Neural cell (in vitro differentiated cells): ENCODE measurements at regions not wholly inside any gene's neighbourhood (a gene's known extent, or its start where the extent isn't known, plus 50 kb on each side); places are given as distances from the start of the nearest gene placed in this dataset.

Experiments used
- H2AFZ ChIP-seq: fragments of 200-600, 300-800 bp; sonication (generic), shearing (Covaris generic); 2 replicates; pipeline ENCODE4 v1.6.0; 2014; ENCODE audit warnings: low read depth, mild to moderate bottlenecking, antibody characterized with exemption, low read length, moderate library complexity
- H3F3A ChIP-seq: fragments of 200-600 bp; shearing (Covaris generic); 2 replicates; pipeline ENCODE4 v1.6.1; 2016; ENCODE audit warnings: mild to moderate bottlenecking, moderate library complexity, mixed read lengths, antibody characterized with exemption, low read length; ENCODE audit not compliant: insufficient read depth, poor library complexity, severe bottlenecking
- H3K27ac ChIP-seq: fragments of 200-600, 300-800 bp; sonication (generic), shearing (Covaris generic); 2 replicates; pipeline ENCODE4 v1.5.1; 2014; ENCODE audit warnings: mild to moderate bottlenecking, low read length, moderate library complexity
- H3K27me3 ChIP-seq: fragments of 300-800, 200-600 bp; sonication (generic), shearing (Covaris generic); 2 replicates; pipeline ENCODE4 v1.6.0; 2014; ENCODE audit warnings: mild to moderate bottlenecking, low read depth, low read length, moderate library complexity; ENCODE audit not compliant: insufficient read depth
- H3K36me3 ChIP-seq: fragments of 300-800, 200-600 bp; sonication (generic), shearing (Covaris generic); 2 replicates; pipeline ENCODE4 v1.5.1; 2014; ENCODE audit warnings: mild to moderate bottlenecking, antibody characterized with exemption, low read length, moderate library complexity; ENCODE audit not compliant: insufficient read depth
- H3K4me2 ChIP-seq: fragments of 300-800, 200-600 bp; sonication (generic), shearing (Covaris generic); 2 replicates; pipeline ENCODE4 v1.6.0; 2014; ENCODE audit warnings: mild to moderate bottlenecking, low read length
- H3K4me3 ChIP-seq: fragments of 300-800, 200-600 bp; sonication (generic), shearing (Covaris generic); 2 replicates; pipeline ENCODE4 v1.5.1; 2014; ENCODE audit warnings: mild to moderate bottlenecking, low read length, moderate library complexity
- H3K79me2 ChIP-seq: fragments of 200-600 bp; shearing (Covaris generic); replicated peaks from 2 replicates; pipeline ENCODE4 v1.6.0; 2014; ENCODE audit warnings: mild to moderate bottlenecking, low read length, moderate library complexity; ENCODE audit not compliant: insufficient read depth
- H3K9ac ChIP-seq: fragments of 300-800, 200-600 bp; sonication (generic), shearing (Covaris generic); 2 replicates; pipeline ENCODE4 v1.6.1; 2016; ENCODE audit warnings: mild to moderate bottlenecking, low read length, mixed read lengths
- H3K9me2 ChIP-seq: fragments of 200-600 bp; shearing (Covaris generic); 2 replicates; pipeline ENCODE4 v1.6.1; 2016; ENCODE audit warnings: mild to moderate bottlenecking, low read length, mixed read lengths; ENCODE audit not compliant: insufficient read depth
- H3K9me3 ChIP-seq: fragments of 200-600, 300-800 bp; sonication (generic), shearing (Covaris generic); 2 replicates; pipeline ENCODE4 v1.6.1; 2016; ENCODE audit warnings: mild to moderate bottlenecking, mixed run types, low read length, moderate library complexity, mixed read lengths
- H4K20me1 ChIP-seq: fragments of 200-600 bp; shearing (Covaris generic); 2 replicates; pipeline ENCODE4 v1.6.1; 2016; ENCODE audit warnings: mild to moderate bottlenecking, mixed run types; ENCODE audit not compliant: insufficient read depth
- CTCF ChIP-seq: fragments of 450-650 bp; IDR thresholded peaks from 2 replicates; pipeline ENCODE4 v1.5.1; 2014; ENCODE audit warnings: antibody characterized with exemption, mild to moderate bottlenecking, moderate library complexity; ENCODE audit not compliant: poor library complexity, severe bottlenecking
- EP300 ChIP-seq: fragments of 450-650 bp; conservative IDR thresholded peaks from 2 replicates; pipeline ENCODE4 v1.6.1; 2014; ENCODE audit warnings: antibody characterized with exemption, mild to moderate bottlenecking, moderate library complexity; ENCODE audit not compliant: poor library complexity, severe bottlenecking
- EZH2 ChIP-seq: fragments of 200-600, 300-800 bp; shearing (Covaris generic), sonication (generic); IDR thresholded peaks from 2 replicates; pipeline ENCODE4 v1.6.1; 2014; ENCODE audit warnings: antibody characterized with exemption, low read length, borderline replicate concordance, mild to moderate bottlenecking; ENCODE audit not compliant: insufficient read depth, poor library complexity, severe bottlenecking
- MXI1 ChIP-seq: fragments of 450-650 bp; conservative IDR thresholded peaks from 2 replicates; pipeline ENCODE4 v1.6.1; 2014; ENCODE audit warnings: antibody characterized with exemption, mild to moderate bottlenecking; ENCODE audit not compliant: poor library complexity, severe bottlenecking
- POLR2AphosphoS5 ChIP-seq: IDR thresholded peaks from 2 replicates; pipeline ENCODE4 v1.6.1; 2012
- RAD21 ChIP-seq: fragments of 450-650 bp; conservative IDR thresholded peaks from 2 replicates; pipeline ENCODE4 v1.6.1; 2014; ENCODE audit warnings: antibody characterized with exemption, mild to moderate bottlenecking, moderate library complexity
- REST ChIP-seq: IDR thresholded peaks from 2 replicates; pipeline ENCODE4 v1.6.1; 2012; ENCODE audit warnings: borderline replicate concordance
- SMC3 ChIP-seq: fragments of 450-650 bp; conservative IDR thresholded peaks from 2 replicates; pipeline ENCODE4 v1.6.1; 2014; ENCODE audit warnings: antibody characterized with exemption, mild to moderate bottlenecking, moderate library complexity; ENCODE audit not compliant: poor library complexity
- TAF1 ChIP-seq: IDR thresholded peaks from 2 replicates; pipeline ENCODE4 v1.6.1; 2012; ENCODE audit warnings: low read depth

GRCh38 chr7:50146692-50147091 is 53.6 kb upstream of the ZPBP start:
- H3K9ac ChIP-seq = no peak overlapping the region
- no peaks in the 10 kb centered on the region for H3K27me3 ChIP-seq
- no peaks in the 10 kb centered on the region for H4K20me1 ChIP-seq
- no peak overlapping the region for H3K27ac ChIP-seq
- H3K4me3 ChIP-seq = no peak overlapping the region
- H2AFZ ChIP-seq = no peak overlapping the region
- H3K36me3 ChIP-seq = no peaks in the 10 kb centered on the region
- H3K9me2 ChIP-seq = no peaks in the 10 kb centered on the region
- no peak overlapping the region for H3K4me2 ChIP-seq
- no peaks in the 10 kb centered on the region for H3F3A ChIP-seq
- H3K9me3 ChIP-seq = no peaks in the 10 kb centered on the region
- TF ChIP-seq CTCF (no peak), RAD21 (no peak), EP300 (no peak), TAF1 (no peak), SMC3 (no peak), REST (no peak), EZH2 (no peak), POLR2AphosphoS5 (no peak), MXI1 (no peak)
- no peaks in the 10 kb centered on the region for H3K79me2 ChIP-seq

GRCh38 chr7:50145801-50146338 is 52.8 kb upstream of the ZPBP start:
- Histone ChIP-seq H3K4me2 (no peak overlapping the region), H3K27ac (no peak overlapping the region), H3K27me3 (no peaks in the 10 kb centered on the region), H3F3A (no peaks in the 10 kb centered on the region), H3K9me3 (no peaks in the 10 kb centered on the region), H3K9ac (no peak overlapping the region), H3K9me2 (no peaks in the 10 kb centered on the region), H3K4me3 (no peak overlapping the region), H3K36me3 (no peaks in the 10 kb centered on the region), H2AFZ (no peak overlapping the region), H3K79me2 (no peaks in the 10 kb centered on the region), H4K20me1 (no peaks in the 10 kb centered on the region)
- no peak for TF ChIP-seq EZH2
- no peak for TF ChIP-seq TAF1
